ENCODE measurements at regions not wholly inside any gene's neighbourhood (a gene's known extent, or its start where the extent isn't known, plus 50 kb on each side); places are given as distances from the start of the nearest gene placed in this dataset.
"Not testable (repeated sequence)": the region's sequence is repeated elsewhere in the genome, so short reads cannot be mapped to it uniquely, and the experiment has no call there.

GRCh38 chr12:13552830-13553229, 356.3 kb downstream of the EMP1 start:
- no peak for DNase-seq

- DNase-seq: no peak
Measured at GRCh38 chr12:13547283-13547682, 350.8 kb downstream of the EMP1 start.

DNA sequence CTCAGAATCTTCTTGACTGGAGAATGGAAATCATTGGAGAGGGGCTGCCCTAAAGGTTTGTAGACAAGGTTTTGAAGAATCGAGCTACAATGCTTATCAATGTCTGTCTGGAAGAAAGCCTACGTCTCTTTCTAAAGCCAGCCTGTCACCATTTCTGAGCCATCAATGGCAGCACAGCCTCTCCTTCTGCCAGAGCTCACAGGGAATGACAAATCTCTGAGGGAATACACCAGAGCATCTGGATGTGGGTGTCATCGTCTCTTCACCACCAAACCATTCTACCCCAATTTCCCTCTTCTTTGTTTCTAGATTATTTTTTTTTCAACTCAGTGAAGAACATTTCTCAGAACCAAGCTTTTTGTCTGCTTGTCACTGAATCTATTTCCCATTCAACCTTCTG, 349.7 kb downstream of the EMP1 start:
- DNase-seq: no peak

GRCh38 chr12:13539051-13539450, 342.5 kb downstream of the EMP1 start:
- DNase-seq: peak; percentile 19

GRCh38 chr12:13538136-13538535, 341.6 kb downstream of the EMP1 start:
- no peak for DNase-seq

- no peak for DNase-seq
Measured at GRCh38 chr12:13537623-13538022, 341.1 kb downstream of the EMP1 start.

DNA sequence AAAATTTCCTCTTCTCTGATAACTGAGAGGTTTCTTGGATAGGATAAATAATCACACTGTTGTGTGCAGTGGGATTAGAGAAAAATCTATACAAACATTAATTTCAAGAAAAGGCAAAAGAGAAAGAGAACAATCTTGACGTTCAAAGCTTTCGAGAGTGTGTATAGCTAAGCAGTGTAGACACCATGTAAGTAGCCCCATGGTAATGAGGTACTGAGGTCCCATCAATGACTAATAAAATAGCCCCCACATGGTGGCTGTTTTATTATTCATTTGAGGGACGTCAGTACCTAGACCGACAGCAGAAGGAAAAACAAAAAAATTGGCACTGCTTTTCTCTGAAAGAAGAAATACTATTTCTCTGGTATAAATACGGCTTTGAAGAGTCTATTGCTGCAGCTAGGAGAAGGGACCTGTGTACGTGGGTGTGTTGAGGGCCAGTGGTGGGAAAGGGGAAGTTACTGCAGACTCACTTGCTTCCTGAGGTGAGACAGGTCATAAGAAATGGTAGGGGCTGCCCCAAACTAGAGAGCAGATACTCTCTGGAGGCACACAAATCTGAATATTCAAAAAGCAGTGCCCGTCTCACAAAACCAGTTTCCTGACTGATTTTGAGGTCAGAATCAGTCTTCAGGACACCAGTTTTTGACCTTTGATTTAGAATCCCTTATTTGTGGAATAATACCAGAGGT, 339.8 kb downstream of the EMP1 start:
- DNase-seq: no peak

- peak; percentile 65 for DNase-seq
Measured at GRCh38 chr12:13534645-13535398, 338.3 kb downstream of the EMP1 start.

- no peak for DNase-seq
Measured at GRCh38 chr12:13534242-13534641, 337.7 kb downstream of the EMP1 start.

DNA sequence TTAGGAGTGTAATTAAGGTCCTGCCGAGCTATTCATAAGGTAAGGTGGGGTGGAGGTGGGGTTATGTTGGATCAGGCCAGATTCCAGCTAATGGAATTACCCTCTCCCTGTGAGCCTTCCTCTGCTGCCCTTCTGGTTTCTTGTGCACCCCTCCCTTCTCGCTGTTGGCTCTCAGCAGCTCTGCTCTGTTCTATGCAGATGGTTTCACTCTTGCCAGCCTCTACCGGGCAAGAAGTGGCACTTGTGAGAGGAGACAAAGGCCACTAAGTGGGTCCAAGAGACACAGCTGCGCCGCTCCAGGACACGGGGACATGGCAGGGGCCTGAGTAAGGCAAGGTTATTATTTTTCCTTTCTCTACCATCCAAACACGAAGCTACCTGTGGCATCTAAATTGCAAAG, 334.4 kb downstream of the EMP1 start:
- DNase-seq: no peak

DNA sequence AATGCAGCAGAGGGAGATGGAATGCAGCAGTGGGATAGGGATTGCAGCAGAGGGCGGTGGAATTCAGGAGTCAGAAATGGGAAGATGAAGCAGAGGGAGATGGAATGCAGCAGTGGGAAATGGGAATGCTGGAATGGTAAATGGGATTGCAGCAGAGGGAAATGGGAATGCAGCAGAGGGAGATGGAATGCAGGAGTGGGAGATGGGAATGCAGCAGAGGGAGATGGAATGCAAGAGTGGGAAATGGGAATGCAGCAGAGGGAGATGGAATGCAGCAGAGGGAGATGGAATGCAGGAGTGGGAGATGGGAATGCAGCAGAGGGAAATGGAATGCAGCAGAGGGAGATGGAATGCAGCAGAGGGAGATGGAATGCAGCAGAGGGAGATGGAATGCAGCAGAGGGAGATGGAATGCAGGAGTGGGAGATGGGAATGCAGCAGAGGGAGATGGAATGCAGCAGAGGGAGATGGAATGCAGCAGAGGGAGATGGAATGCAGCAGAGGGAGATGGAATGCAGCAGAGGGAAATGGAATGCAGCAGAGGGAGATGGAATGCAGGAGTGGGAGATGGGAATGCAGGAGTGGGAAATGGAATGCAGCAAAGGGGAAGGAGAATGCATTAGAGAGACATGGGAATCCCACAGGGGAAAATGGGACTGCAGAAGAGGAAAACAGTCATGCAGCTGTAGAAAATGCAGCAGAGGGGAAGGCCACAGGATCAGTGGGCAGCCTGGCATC, 329.8 kb downstream of the EMP1 start:
- peak; percentile 45 for DNase-seq

GRCh38 chr12:13523536-13524307, 327.2 kb downstream of the EMP1 start:
- no peak for DNase-seq

- not testable (repeated sequence) for DNase-seq
Measured at GRCh38 chr12:13518034-13518433, 321.5 kb downstream of the EMP1 start.

DNA sequence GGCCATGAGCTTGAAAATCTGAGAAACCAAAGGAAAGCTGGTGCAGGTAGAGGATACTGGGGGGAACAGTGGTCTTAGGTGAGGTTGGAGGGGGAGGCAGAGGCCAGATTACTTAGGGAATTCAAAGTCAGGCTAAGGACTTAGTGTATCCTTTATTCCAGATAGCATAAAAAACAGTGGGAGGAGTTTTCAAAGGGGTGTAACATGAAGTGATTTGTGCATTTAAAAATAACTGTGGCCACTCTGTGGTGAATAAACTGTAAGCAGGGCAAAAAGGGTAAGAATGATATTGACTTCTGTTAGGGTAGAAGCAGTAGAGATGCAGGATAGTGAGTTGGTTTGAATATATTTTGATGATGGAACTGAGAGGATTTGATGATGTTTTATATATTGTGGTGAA, 313.2 kb downstream of the EMP1 start:
- DNase-seq: no peak

DNA sequence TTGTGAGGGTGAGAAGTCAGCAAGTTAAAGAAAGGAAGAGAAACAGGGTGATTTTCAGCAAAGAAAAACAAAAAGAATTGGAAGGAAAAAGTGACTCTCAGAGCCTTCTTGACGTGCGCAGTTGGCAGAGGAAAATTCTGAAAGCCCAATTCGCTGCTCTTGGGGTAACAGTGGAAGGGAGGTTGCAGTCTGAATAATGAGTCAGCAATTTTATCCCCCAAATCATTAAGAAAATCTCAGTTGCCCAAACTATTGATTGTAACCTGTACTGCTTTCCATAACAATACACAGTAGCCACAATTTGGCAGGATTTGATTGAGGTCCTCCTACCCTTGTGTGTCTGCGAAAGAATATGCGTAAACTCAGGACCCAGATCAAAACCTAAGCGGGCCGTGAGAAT, 309.1 kb downstream of the EMP1 start:
- no peak for DNase-seq

DNA sequence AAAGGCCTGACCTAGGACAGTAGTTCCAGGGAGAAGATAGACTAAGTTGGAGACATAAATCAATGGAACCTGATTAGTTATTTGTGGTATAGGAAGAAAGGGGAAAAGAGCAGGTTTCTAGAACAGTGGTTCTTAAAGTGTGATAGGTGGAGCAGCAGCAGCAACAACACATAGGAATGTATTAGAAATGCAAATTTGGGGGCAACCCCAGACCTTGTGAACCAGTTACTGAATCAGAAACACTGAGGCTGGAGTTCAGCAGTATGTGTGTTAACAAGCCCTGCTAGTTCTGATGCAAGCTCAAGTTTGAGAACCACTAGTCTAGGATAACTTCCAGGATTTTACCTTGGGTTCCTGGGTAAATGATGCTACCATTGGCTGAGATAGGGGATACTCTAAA, 308.7 kb downstream of the EMP1 start:
- DNase-seq: no peak

GRCh38 chr12:13504736-13505135, 308.2 kb downstream of the EMP1 start:
- DNase-seq: no peak

DNA sequence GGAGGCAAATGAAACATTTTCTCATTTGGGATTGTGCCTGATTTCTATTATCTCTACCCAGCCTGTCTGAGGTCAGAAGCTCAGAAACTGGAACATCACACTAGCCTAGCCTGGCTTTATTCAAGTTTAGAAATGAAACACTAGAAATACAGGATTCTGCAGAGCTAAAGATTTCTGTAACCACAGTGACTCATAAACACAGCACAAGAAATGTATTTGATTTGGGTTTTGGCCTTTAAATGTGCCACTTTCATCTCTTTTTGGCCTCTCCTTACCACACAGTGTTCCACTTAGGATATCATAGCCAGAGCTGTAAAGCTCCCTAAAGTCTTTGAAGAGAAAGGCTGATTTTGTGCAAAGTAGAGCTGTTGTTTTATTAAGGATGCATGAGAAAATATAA, 307.5 kb downstream of the EMP1 start:
- peak; percentile 56 for DNase-seq

GRCh38 chr12:13503094-13503835, 306.7 kb downstream of the EMP1 start:
- DNase-seq: no peak

GRCh38 chr12:13499008-13499407, 302.5 kb downstream of the EMP1 start:
- no peak for DNase-seq

- DNase-seq: no peak
Measured at GRCh38 chr12:13496111-13496510, 299.6 kb downstream of the EMP1 start.

DNA sequence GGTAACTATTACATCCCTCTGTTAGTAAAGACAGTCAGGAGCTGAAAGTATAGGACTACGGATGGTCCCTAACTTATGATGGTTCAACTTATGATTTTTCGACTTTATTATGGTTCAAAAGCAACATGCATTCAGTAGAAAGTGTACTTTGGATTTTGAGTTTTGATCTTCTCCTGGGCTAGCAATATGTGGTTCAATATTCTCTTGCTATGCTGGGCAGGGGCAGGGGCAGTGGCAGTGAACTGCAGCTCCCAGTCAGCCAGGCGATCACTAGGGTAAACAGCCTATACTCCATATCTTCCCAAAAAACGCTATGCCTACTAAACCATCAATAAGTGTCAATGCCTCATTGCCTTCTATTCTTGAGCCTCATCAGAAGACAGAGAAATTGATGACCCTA, 292.7 kb downstream of the EMP1 start:
- no peak for DNase-seq
